Omental fat pad (tissue), 3 donors: ENCODE measurements at regions not wholly inside any gene's neighbourhood (a gene's known extent, or its start where the extent isn't known, plus 50 kb on each side); places are given as distances from the start of the nearest gene placed in this dataset.

Experiments used
- ATAC-seq: fragments of 150-250 bp; one replicate; pipeline ENCODE4 v1.9.1; 2016; ENCODE audit warnings: mild to moderate bottlenecking, moderate library complexity; ENCODE audit not compliant: low FRiP score
- DNase-seq: peaks from one replicate; pipeline ENCODE4 v3.0.0-alpha.2; 2019; ENCODE audit warnings: low spot score
- TF ChIP-seq, protein P1 (sequence below), 3 donors: fragments of 450-650 bp; IDR thresholded peaks; one replicate each; pipeline ENCODE4 v1.5.1; 2016 to 2017; ENCODE audit warnings: antibody characterized with exemption in 3 of 3, mild to moderate bottlenecking in 3 of 3, moderate library complexity in 2 of 3

- TF ChIP-seq, protein P1, sequence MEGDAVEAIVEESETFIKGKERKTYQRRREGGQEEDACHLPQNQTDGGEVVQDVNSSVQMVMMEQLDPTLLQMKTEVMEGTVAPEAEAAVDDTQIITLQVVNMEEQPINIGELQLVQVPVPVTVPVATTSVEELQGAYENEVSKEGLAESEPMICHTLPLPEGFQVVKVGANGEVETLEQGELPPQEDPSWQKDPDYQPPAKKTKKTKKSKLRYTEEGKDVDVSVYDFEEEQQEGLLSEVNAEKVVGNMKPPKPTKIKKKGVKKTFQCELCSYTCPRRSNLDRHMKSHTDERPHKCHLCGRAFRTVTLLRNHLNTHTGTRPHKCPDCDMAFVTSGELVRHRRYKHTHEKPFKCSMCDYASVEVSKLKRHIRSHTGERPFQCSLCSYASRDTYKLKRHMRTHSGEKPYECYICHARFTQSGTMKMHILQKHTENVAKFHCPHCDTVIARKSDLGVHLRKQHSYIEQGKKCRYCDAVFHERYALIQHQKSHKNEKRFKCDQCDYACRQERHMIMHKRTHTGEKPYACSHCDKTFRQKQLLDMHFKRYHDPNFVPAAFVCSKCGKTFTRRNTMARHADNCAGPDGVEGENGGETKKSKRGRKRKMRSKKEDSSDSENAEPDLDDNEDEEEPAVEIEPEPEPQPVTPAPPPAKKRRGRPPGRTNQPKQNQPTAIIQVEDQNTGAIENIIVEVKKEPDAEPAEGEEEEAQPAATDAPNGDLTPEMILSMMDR (IDR thresholded peaks at IDR 0.05) = no peak
- no peak for ATAC-seq
Measured at GRCh38 chr13:111610879-111611278, 290.4 kb downstream of the TEX29 start.

DNA sequence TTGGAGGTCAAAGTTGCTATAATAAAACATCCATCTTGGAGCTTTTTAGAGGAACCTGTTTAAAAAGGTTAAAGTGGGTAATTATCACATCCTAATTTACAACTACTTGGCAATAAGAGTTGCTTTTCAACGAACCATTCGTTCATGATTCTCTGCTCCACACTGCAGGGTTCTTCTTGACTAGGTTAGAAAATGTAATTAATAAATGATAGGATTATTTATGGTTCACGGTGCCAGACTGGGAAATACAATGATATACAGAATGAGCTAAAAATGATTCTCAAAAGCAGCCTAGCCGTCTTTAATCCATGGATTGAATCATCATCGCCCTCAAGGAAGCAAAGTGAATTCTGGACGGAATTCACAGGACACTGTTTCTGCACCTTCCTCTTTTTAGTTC lies 291.2 kb downstream of the TEX29 start:
- TF ChIP-seq, protein P1 (IDR thresholded peaks at IDR 0.05) = no peak
- DNase-seq (no peak), ATAC-seq (no peak)

More at GRCh38 chr13:111610879-111611278, 290.4 kb downstream of the TEX29 start:
- DNase-seq = no peak

GRCh38 chr13:111612886-111613285 lies 292.4 kb downstream of the TEX29 start:
- ATAC-seq = no peak
- TF ChIP-seq, protein P1 (IDR thresholded peaks at IDR 0.05) = no peak
- no peak for DNase-seq

GRCh38 chr13:111614009-111614408 lies 293.6 kb downstream of the TEX29 start:
- ATAC-seq = no peak
- DNase-seq = no peak
- TF ChIP-seq, protein P1 (IDR thresholded peaks at IDR 0.05) = no peak

GRCh38 chr13:111614613-111615012 lies 294.2 kb downstream of the TEX29 start:
- ATAC-seq = no peak
- TF ChIP-seq, protein P1 (IDR thresholded peaks at IDR 0.05) = no peak

GRCh38 chr13:111616203-111616602 lies 295.8 kb downstream of the TEX29 start:
- no peak for DNase-seq
- ATAC-seq = no peak
- TF ChIP-seq, protein P1 (IDR thresholded peaks at IDR 0.05) = no peak

More at GRCh38 chr13:111614613-111615012, 294.2 kb downstream of the TEX29 start:
- no peak for DNase-seq

- TF ChIP-seq, protein P1 (IDR thresholded peaks at IDR 0.05) = no peak
- DNase-seq = no peak
- ATAC-seq = no peak
Measured at GRCh38 chr13:111620166-111620565, 299.7 kb downstream of the TEX29 start.
